Thyroid gland (tissue), 4 donors: ENCODE measurements at regions not wholly inside any gene's neighbourhood (a gene's known extent, or its start where the extent isn't known, plus 50 kb on each side); places are given as distances from the start of the nearest gene placed in this dataset.

ENCODE experiments used
- DNase-seq, 2 donors: peaks; one replicate each; pipeline ENCODE4 v3.0.0-alpha.2; 2019
- H3K27ac ChIP-seq, 3 donors: fragments of 200-600 bp; sonication (generic); 1 replicate in 2 of 3; 2 replicates in 1 of 3; pipeline ENCODE4 v1.5.1; 2016 to 2019; ENCODE audit warnings: mild to moderate bottlenecking in 1 of 3, moderate library complexity in 1 of 3
- H3K27me3 ChIP-seq: fragments of 200-600 bp; sonication (generic); one replicate; pipeline ENCODE4 v1.5.1; 2019
- H3K36me3 ChIP-seq, 2 donors: fragments of 200-600 bp; sonication (generic); one replicate each; pipeline ENCODE4 v1.5.1; 2016 to 2019
- H3K4me1 ChIP-seq, 2 donors: fragments of 200-600 bp; sonication (generic); one replicate each; pipeline ENCODE4 v1.5.1; 2017 to 2019
- H3K4me3 ChIP-seq, 3 donors: fragments of 200-600 bp; sonication (generic); replicated peaks in 1 of 3; 1 replicate in 2 of 3; 2 replicates in 1 of 3; pipeline ENCODE4 v1.5.1; 2016; ENCODE audit warnings: mild to moderate bottlenecking in 1 of 3
- H3K9me3 ChIP-seq: fragments of 200-600 bp; sonication (generic); one replicate; pipeline ENCODE4 v1.5.1; 2017
- CTCF ChIP-seq, 6 experiments: fragments of 200-600 bp in 3 of 6; fragments of 450-650 bp in 3 of 6; sonication (generic) in 3 of 6; IDR thresholded peaks; one replicate each; pipeline ENCODE4 v1.5.1; 2016 to 2019; ENCODE audit warnings: antibody characterized with exemption in 6 of 6, mild to moderate bottlenecking in 2 of 6, inconsistent platforms in 1 of 6, moderate library complexity in 1 of 6
- POLR2A ChIP-seq, 2 donors: fragments of 450-650 bp; IDR thresholded peaks; one replicate each; pipeline ENCODE4 v1.6.1; 2017; ENCODE audit warnings: antibody characterized with exemption in 2 of 2, mild to moderate bottlenecking in 2 of 2, moderate library complexity in 1 of 2
- WGBS, 2 donors: methylation state at CpG; one replicate each; pipeline ENCODE4 v1.1.5; 2017; 5-methylcytosine and 5-hydroxymethylcytosine counted together
- intact Hi-C: fragments of 100-400 bp; cut with DNase I; formaldehyde crosslinking; loops from one replicate; pipeline ENCODE4 v1.15.1; 2023

- WGBS, 2 donors: 91 to 93% methylated on average over 3 of the region's 3 CpGs
- intact Hi-C loops: no loop called here
- Histone ChIP-seq H3K27me3 (no peaks in the 10 kb centered on the region), H3K4me3 (no peak overlapping the region), H3K27ac (no peak overlapping the region), H3K4me1 (no peaks in the 10 kb centered on the region), H3K9me3 (no peaks in the 10 kb centered on the region), H3K36me3 (no peaks in the 10 kb centered on the region)
- TF ChIP-seq POLR2A (IDR thresholded peaks at IDR 0.05) (no peak), CTCF (IDR thresholded peaks at IDR 0.05) (no peak)
- no peak for DNase-seq
These were observed 91.5 kb downstream of the PCDH1 start for GRCh38 chr5:141786700-141787099.

GRCh38 chr5:141785711-141786110 lies 92.5 kb downstream of the PCDH1 start:
- no peak for DNase-seq
- Histone ChIP-seq H3K36me3 (no peaks in the 10 kb centered on the region), H3K4me3 (no peak overlapping the region), H3K27ac (no peak overlapping the region), H3K9me3 (no peaks in the 10 kb centered on the region), H3K27me3 (no peaks in the 10 kb centered on the region), H3K4me1 (no peaks in the 10 kb centered on the region)
- TF ChIP-seq CTCF (IDR thresholded peaks at IDR 0.05) (no peak), POLR2A (IDR thresholded peaks at IDR 0.05) (no peak)
- 76 to 86% methylated on average over 2 to 5 of the region's 5 CpGs for WGBS, 2 donors
- intact Hi-C loops: no loop called here

- Histone ChIP-seq H3K9me3 (no peaks in the 10 kb centered on the region), H3K27me3 (no peaks in the 10 kb centered on the region), H3K36me3 (no peaks in the 10 kb centered on the region), H3K27ac (no peak overlapping the region), H3K4me3 (no peak overlapping the region), H3K4me1 (no peaks in the 10 kb centered on the region)
- WGBS, 2 donors: 45 to 58% methylated on average over 2 to 4 of the region's 4 CpGs
- TF ChIP-seq POLR2A (IDR thresholded peaks at IDR 0.05) (no peak), CTCF (IDR thresholded peaks at IDR 0.05) (no peak)
- peak; percentile 27 to 40 for DNase-seq
- intact Hi-C loops: no loop called here
These were observed 93.1 kb downstream of the PCDH1 start for GRCh38 chr5:141785135-141785534.

- H3K4me1 ChIP-seq: no peaks in the 10 kb centered on the region
- no peaks in the 10 kb centered on the region for H3K27me3 ChIP-seq
- no peaks in the 10 kb centered on the region for H3K9me3 ChIP-seq
- intact Hi-C loops: no loop called here
- 93 to 94% methylated on average over 5 of the region's 5 CpGs for WGBS, 2 donors
- TF ChIP-seq CTCF (IDR thresholded peaks at IDR 0.05) (no peak), POLR2A (IDR thresholded peaks at IDR 0.05) (no peak)
- H3K27ac ChIP-seq: no peak overlapping the region
- DNase-seq: no peak
- H3K4me3 ChIP-seq: no peak overlapping the region
- H3K36me3 ChIP-seq: no peaks in the 10 kb centered on the region
These were observed 93.7 kb downstream of the PCDH1 start for GRCh38 chr5:141784529-141784928.

GRCh38 chr5:141783947-141784296 lies 94.3 kb downstream of the PCDH1 start:
- 91 to 95% methylated on average over 4 of the region's 4 CpGs for WGBS, 2 donors
- TF ChIP-seq CTCF (IDR thresholded peaks at IDR 0.05) (no peak), POLR2A (IDR thresholded peaks at IDR 0.05) (no peak)
- H3K36me3 ChIP-seq: no peaks in the 10 kb centered on the region
- intact Hi-C loops: no loop called here
- no peaks in the 10 kb centered on the region for H3K4me1 ChIP-seq
- no peaks in the 10 kb centered on the region for H3K27me3 ChIP-seq
- H3K27ac ChIP-seq: no peak overlapping the region
- no peak for DNase-seq
- H3K9me3 ChIP-seq: no peaks in the 10 kb centered on the region
- H3K4me3 ChIP-seq: no peak overlapping the region
